HG02588 (cell line): ENCODE measurements at regions not wholly inside any gene's neighbourhood (a gene's known extent, or its start where the extent isn't known, plus 50 kb on each side); places are given as distances from the start of the nearest gene placed in this dataset.

ENCODE experiments used
- ATAC-seq: cut with Tn5 transposase; IDR thresholded peaks from one replicate; pipeline ENCODE4 v1.9.1; 2021; ENCODE audit warnings: mild to moderate bottlenecking, moderate library complexity; ENCODE audit not compliant: unreplicated experiment

- no peak for ATAC-seq
Observed at GRCh38 chr12:89977405-89978085, 268.9 kb upstream of the ATP2B1 start.

- no peak for ATAC-seq
Observed at GRCh38 chr12:89976866-89977265, 268.2 kb upstream of the ATP2B1 start.

DNA sequence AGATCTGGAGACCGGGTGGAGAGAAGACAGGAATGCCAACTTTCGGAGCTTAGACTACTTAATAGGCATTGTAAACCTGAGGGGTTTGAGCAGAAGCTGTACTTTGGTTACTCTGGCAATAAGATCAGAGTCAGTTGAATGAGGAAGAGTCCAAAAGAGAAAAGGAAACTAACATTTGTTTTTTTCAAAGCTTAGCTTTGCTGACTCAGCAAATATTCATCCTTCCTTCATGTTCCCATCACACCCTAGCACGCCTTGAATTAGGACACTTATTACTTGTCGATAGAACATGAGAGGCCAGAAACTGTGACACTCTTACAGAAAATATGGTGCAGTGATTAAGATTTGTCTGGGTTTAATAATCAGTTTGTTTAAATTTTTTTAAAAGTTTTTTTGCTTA lies 266.9 kb upstream of the ATP2B1 start:
- no peak for ATAC-seq

DNA sequence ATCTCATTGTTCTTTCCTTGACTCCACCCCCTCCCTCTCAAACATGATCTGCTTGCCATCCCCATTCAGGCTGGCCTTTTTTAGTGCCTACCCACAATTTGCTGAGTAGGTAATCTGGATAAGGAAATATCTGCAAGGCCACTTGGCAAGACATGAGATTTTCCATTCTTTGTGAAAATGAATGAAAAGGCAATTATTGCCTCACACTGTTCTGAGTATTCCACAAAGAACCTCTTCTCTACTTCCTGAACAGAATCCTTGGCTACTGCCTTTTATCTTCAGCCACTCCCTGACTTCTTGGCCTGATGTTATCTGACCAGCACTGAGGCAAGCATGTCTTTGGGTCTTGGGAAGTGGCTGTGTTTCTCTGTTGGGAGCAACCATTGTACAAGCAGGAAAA lies 263.2 kb upstream of the ATP2B1 start:
- no peak for ATAC-seq

GRCh38 chr12:89970722-89971121 lies 262.1 kb upstream of the ATP2B1 start:
- ATAC-seq: no peak

DNA sequence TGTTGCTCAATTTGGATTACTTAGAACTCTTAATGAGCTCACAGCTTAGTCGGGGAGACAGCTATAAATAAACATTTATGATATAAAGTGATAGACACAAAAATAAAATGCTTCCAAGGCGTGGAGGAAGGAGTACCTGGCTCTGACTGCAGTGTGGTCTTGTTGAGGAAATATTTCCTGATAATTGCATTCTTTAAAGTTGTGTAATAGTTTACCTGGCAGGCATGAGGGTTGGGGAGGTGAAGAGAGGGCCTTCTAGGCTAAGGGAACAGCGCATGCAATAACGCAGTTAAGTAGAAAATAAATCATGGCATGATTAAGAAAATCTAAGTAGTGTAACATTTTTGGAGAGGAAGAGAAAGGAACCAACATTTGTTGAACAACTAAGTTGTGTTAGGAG lies 260.5 kb upstream of the ATP2B1 start:
- no peak for ATAC-seq

DNA sequence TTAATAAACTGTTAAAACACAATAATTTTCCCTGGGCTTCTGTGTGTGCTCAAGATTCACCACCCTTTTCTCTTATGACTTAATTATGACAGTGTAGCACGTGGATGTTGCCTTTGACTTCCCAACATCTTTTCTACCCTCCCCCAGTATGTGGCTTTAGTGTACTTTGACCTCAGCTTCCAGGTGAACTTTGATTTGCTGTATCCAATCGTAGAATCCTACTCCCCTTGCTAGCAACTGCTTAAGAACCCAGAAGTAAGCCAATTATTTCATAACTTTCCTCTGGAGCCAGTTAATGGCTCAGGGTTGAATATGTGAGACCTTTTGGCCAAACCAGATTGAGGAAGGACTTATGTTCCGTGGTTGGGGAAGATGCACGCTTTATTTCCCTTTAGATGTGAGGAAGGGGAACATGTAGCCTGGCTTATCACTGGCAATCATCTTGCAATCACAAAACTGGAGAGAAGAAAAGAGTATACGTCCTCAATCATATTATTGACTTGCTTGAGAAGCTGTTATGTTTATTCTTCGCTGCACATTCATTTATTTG lies 259.6 kb upstream of the ATP2B1 start:
- no peak for ATAC-seq

GRCh38 chr12:89966495-89967240 lies 258.0 kb upstream of the ATP2B1 start:
- ATAC-seq: no peak

DNA sequence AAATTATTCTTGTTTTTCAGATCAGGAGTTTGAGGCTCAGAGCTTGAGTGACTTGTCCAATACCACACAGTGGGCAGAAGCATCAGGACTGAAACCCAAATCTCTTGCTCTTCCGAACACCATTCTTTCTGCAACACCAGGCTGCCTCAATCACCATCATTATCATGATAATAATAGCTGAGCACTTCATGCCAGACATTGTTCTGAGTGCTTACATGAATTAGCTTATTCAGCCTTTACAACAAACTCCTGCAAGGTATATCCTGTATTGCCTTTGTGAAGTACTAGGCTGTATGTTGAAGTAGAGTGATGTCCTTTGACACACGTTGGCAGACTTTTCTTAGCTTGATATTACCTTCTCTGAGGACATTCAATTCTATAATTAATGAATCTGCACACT lies 257.4 kb upstream of the ATP2B1 start:
- no peak for ATAC-seq

- no peak for ATAC-seq
Observed at GRCh38 chr12:89962648-89963047, 254.0 kb upstream of the ATP2B1 start.

DNA sequence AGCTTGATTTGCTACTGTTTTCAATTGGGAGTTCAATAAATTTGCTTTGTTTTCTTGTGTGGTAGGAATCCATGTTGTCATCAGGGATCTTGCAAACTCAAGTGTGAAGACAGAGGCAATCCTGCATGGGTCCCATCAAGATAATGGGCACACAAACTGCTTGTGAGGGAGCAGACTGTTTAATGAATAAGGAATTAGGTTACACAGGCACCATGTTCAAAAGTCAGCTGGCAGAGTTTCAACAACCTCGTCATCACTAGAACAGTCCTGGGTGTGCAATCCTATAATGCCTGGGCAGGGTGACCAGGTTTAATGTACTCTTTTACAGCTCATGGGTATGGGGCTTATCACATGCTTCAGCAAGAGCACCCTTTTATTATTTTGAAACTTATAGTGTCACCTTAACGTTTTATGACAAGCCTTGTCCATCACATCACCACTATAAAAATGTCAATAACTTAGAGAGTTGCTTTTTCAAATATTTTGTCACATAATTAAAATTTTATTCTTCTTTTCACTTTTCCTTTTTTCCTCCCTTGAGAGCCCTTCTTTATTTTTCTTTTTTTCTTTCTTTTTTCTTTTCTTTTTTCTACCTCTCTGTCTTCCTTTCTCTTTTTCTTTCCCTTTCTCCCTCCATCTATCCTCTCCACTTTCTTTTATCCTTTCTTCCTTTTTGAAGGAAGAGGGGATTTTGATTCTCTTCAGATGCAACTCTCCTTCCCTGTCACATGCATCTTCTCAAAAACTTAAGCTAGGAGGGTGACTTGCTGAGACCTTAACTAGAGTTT lies 252.2 kb upstream of the ATP2B1 start:
- peak; percentile 35 for ATAC-seq

GRCh38 chr12:89960011-89960507 lies 251.4 kb upstream of the ATP2B1 start:
- peak; percentile 98 for ATAC-seq

- ATAC-seq: no peak
Observed at GRCh38 chr12:89959179-89959578, 250.5 kb upstream of the ATP2B1 start.

GRCh38 chr12:89954259-89954658 lies 245.6 kb upstream of the ATP2B1 start:
- ATAC-seq: no peak

GRCh38 chr12:89951694-89952060 lies 243.0 kb upstream of the ATP2B1 start:
- no peak for ATAC-seq

DNA sequence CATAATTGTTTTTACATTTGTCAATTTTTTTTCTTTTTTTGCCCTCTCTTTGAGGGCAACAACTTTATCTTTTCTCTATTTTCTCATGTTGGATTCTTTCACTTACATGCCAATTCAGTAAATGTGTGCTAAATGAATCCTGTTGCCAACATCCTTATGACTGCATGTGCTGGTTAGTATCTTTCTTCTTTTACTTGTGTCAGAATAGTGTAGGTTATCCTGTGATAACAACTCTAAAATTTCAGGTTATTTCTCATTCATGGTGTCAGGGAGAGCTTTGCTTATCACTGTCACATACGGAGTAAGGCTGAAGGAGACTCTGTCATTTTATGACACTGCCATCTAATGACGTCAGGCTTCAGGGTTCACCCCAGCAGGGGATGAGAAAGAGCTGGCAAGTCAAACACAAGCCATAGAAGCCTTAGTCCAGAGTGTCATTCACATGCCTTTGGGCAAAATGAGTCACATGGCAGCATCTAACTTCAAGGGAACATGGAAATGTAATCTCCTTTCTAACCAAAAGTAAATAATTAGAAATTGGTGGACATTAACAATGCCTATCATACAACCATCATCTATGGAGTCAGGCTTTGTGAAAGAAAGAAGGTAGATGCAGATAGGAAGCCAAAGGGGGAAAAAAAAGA lies 242.5 kb upstream of the ATP2B1 start:
- ATAC-seq: peak; percentile 29

DNA sequence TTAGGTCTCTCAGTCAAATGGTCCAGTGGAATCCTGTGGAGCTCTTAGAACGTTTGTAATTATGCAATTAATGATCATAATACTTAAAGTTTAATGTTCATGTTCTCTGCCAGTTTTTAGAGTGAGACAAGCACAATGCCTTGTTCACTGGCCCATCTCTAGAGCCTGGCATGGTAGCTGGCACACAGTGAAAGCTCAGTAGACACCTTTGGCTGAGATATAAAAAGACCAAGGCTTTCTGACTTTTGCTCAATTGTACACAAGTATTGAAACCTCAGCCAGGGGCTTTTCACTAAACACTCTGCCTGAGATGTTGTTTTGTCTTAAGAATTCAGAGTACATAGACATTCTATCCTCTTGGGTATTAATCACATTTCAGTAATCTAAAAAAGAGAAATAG lies 241.8 kb upstream of the ATP2B1 start:
- peak; percentile 55 for ATAC-seq

DNA sequence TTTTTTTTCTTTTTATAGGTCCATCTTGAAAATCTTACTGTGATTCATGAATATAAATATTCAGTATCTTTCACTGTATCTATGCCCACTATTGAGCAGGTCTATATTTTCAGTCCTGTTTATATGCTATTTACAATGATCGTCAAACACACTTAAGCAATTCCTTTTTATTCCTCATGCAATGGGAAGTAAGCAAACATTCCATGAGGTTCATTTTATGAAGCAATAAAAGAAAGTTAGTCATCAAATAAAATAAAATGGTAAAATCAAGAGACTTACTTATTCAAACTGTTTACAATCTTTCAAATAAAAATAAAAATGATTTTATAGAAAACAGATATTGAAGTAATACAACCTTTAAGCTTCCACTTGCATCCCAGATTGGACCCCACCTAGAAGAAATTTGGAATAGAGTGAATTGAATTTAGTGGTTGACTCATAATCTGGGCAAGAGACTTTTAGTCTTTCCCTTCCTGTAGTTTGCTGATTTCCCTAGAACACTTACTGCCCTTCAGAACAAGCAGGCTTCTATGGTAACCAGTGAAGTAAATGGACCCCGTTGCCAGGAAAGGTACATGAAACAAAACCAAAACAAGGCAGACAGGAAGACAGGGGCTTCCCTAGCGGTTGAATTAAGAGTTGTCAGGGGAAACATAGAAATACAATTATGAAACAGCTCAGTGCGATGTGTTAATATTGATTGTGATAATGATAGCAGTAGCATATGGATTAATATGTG lies 241.0 kb upstream of the ATP2B1 start:
- peak; percentile 85 for ATAC-seq

- no peak for ATAC-seq
Observed at GRCh38 chr12:89948271-89949175, 239.9 kb upstream of the ATP2B1 start.
